ENCODE measurements at regions not wholly inside any gene's neighbourhood (a gene's known extent, or its start where the extent isn't known, plus 50 kb on each side); places are given as distances from the start of the nearest gene placed in this dataset.
"Not testable (repeated sequence)": the region's sequence is repeated elsewhere in the genome, so short reads cannot be mapped to it uniquely, and the experiment has no call there.

DNA sequence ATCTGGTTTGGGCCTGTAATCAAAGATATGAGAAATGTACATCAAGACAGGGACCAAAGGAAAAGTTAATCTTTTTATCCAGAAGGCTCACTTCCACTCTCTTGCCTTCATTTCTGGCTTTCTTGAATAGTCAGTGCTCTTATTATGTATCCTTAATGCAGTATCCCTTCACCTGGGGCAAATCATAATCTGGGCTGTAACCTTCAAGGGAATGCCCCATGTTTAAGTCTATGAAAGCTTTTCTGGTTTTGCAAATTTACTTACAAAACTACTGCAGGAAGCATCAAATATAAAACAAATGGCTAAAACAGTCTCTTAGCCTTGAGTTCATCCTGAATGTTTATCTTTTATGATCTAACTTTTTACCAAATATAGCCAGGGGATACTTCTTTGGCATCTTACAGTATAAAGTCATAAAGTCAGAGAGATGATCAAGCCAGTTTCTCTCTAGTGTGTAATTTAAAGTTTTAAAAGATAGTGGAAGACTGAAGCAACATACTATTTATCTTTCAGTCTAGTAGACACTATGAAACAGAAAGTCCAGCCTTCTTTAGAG, 1214.8 kb downstream of the STIM2 start:
- TF ChIP-seq, protein P1, sequence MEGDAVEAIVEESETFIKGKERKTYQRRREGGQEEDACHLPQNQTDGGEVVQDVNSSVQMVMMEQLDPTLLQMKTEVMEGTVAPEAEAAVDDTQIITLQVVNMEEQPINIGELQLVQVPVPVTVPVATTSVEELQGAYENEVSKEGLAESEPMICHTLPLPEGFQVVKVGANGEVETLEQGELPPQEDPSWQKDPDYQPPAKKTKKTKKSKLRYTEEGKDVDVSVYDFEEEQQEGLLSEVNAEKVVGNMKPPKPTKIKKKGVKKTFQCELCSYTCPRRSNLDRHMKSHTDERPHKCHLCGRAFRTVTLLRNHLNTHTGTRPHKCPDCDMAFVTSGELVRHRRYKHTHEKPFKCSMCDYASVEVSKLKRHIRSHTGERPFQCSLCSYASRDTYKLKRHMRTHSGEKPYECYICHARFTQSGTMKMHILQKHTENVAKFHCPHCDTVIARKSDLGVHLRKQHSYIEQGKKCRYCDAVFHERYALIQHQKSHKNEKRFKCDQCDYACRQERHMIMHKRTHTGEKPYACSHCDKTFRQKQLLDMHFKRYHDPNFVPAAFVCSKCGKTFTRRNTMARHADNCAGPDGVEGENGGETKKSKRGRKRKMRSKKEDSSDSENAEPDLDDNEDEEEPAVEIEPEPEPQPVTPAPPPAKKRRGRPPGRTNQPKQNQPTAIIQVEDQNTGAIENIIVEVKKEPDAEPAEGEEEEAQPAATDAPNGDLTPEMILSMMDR (IDR thresholded peaks at IDR 0.05; ENCODE audit: insufficient read depth, low read length, poor library complexity, severe bottlenecking) = no peak
- H3K36me3 ChIP-seq (ENCODE audit: control insufficient read depth, insufficient read depth, low read length) = no peaks in the 10 kb centered on the region
- no peak for DNase-seq (ENCODE audit: extremely low read depth, insufficient read length)

DNA sequence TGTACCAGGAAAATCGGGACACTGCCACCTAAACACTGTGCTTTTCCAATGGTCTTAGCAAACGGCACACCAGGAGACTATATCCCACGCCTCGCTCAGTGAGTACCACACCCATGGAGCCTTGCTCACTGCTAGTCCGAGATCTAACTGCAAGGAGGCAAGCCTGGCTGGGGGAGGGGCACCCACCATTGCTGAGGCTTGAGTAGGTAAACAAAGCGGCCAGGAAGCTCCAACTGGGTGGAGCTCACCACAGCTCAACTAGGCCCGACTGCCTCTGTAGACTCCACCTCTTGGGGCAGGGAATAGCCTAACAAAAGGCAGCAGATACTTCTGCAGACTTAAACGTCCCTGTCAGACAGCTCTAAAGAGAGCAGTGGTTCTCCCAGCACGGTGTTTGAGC, 1216.6 kb downstream of the STIM2 start:
- not testable (repeated sequence) for H3K27me3 ChIP-seq (replicated peaks; ENCODE audit: control insufficient read depth, insufficient read depth, low read length); H3K4me3 ChIP-seq (replicated peaks; ENCODE audit: low read depth, low read length); DNase-seq (ENCODE audit: extremely low read depth, insufficient read length); H3K36me3 ChIP-seq (ENCODE audit: control insufficient read depth, insufficient read depth, low read length)

More for the DNA sequence above, 1214.8 kb downstream of the STIM2 start:
- no peak overlapping the region for H3K4me3 ChIP-seq (replicated peaks; ENCODE audit: low read depth, low read length)
- no peaks in the 10 kb centered on the region for H3K27me3 ChIP-seq (replicated peaks; ENCODE audit: control insufficient read depth, insufficient read depth, low read length)

DNA sequence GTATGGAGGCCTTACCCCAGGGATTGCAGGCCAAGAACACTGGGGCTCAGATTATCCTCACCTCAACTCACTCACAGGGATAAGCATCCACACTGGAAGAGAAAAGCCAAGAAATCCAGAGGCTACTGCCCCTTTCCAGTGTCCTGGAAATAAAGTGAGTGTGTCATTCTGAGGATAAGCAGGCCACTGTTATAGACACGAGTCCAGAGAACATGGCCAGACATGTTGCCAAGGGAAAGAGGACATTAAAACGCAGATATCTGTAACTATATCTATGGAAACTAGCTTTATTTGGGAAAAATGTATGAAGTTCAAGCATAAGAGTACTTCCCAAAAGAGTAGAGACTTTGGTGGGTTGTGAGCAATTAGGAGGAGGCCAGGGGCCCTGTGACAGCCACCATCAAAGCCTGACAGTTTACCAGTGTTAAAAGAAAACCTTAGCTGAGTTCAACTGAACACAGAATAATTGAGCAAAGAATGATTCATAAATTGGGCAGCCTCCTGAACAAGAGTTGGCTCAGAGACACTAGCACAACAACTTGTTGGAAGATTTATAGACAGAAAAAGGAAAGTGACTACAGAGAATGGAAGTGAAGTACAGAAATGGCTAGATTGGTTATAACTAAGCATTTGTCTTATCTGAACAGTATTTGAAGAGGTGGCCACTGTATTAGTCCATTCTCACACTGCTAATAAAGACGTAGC, 1222.2 kb downstream of the STIM2 start:
- TF ChIP-seq, protein P1 (IDR thresholded peaks at IDR 0.05; ENCODE audit: insufficient read depth, low read length, poor library complexity, severe bottlenecking) = no peak
- Histone ChIP-seq H3K4me3 (replicated peaks; ENCODE audit: low read depth, low read length) (no peak overlapping the region), H3K36me3 (ENCODE audit: control insufficient read depth, insufficient read depth, low read length) (no peaks in the 10 kb centered on the region), H3K27me3 (replicated peaks; ENCODE audit: control insufficient read depth, insufficient read depth, low read length) (no peaks in the 10 kb centered on the region)
- no peak for DNase-seq (ENCODE audit: extremely low read depth, insufficient read length)

DNA sequence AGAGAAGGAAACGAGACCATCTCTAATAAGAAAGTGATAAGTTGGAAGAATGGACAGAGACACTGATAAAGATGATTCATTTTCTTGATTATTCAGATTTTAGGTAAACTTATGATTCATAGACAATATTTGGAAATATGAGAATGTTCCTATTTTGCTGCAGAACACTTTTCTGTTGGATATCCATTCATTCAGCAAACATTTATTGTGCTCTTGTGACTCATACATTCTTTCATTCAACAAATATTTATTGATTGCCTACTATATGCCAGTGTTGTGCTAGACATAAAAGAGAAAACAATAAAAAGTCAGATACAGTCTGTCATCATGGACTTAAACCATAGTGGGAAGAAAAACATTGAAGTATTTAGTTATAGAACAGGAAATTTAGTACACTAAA, 1232.0 kb downstream of the STIM2 start:
- no peaks in the 10 kb centered on the region for H3K36me3 ChIP-seq (ENCODE audit: control insufficient read depth, insufficient read depth, low read length)
- H3K4me3 ChIP-seq (replicated peaks; ENCODE audit: low read depth, low read length) = no peak overlapping the region
- TF ChIP-seq, protein P1 (IDR thresholded peaks at IDR 0.05; ENCODE audit: insufficient read depth, low read length, poor library complexity, severe bottlenecking) = no peak
- no peaks in the 10 kb centered on the region for H3K27me3 ChIP-seq (replicated peaks; ENCODE audit: control insufficient read depth, insufficient read depth, low read length)
- no peak for DNase-seq (ENCODE audit: extremely low read depth, insufficient read length)

DNA sequence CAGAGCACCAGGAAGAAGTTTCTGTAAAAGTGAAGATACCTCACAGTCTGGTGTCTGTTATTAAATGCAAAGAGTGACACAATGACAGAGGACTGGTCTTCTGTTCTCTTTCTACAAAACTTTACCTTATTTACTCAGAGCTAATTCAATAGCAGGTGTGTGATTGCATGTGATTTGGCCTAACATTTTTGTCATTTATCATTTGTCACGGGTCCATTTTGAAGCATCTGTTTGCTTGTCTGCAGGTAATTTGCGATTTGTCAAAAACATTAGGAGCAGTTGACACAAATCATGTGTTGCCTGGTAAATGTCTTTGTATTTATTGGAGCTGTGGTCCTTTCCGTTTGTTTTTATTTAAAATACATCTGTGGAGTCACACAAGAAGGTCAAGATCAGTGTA, 1232.4 kb downstream of the STIM2 start:
- no peaks in the 10 kb centered on the region for H3K36me3 ChIP-seq (ENCODE audit: control insufficient read depth, insufficient read depth, low read length)
- no peak overlapping the region for H3K4me3 ChIP-seq (replicated peaks; ENCODE audit: low read depth, low read length)
- no peak for DNase-seq (ENCODE audit: extremely low read depth, insufficient read length)
- H3K27me3 ChIP-seq (replicated peaks; ENCODE audit: control insufficient read depth, insufficient read depth, low read length) = no peaks in the 10 kb centered on the region
- TF ChIP-seq, protein P1 (IDR thresholded peaks at IDR 0.05; ENCODE audit: insufficient read depth, low read length, poor library complexity, severe bottlenecking) = no peak

DNA sequence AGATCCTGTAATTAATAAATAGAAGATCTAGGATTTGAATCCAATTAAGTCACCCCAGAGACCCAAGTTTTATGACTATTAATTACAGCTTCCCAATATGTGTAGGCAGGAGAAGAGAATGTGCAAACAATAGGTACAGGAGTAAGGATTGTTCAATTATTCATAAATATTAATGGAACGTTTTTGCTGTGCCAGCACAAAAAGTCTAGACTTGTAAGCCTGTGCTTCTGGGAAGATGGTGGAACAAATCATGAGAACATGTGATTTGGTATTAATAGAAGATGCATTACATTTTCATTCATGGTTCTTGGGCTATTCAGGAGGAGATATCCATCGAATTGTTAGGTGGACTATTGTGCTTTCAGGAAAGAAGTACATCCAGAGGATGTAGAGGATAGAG, 1240.9 kb downstream of the STIM2 start:
- Histone ChIP-seq H3K4me3 (replicated peaks; ENCODE audit: low read depth, low read length) (no peak overlapping the region), H3K27me3 (replicated peaks; ENCODE audit: control insufficient read depth, insufficient read depth, low read length) (no peaks in the 10 kb centered on the region), H3K36me3 (ENCODE audit: control insufficient read depth, insufficient read depth, low read length) (no peaks in the 10 kb centered on the region)
- no peak for DNase-seq (ENCODE audit: extremely low read depth, insufficient read length)
- TF ChIP-seq, protein P1 (IDR thresholded peaks at IDR 0.05; ENCODE audit: insufficient read depth, low read length, poor library complexity, severe bottlenecking) = no peak
